BJ (cell line): ENCODE measurements at regions not wholly inside any gene's neighbourhood (a gene's known extent, or its start where the extent isn't known, plus 50 kb on each side); places are given as distances from the start of the nearest gene placed in this dataset.

Source experiments
- CTCF ChIA-PET: fragments of 350-600 bp; formaldehyde crosslinking; extraction: SDS; loops from one replicate; lab custom pipeline; 2021; ENCODE audit warnings: antibody characterized with exemption, inconsistent platforms; lab: Yijun Ruan, JAX
- POLR2A ChIA-PET: fragments of 300-600 bp; sonication (Branson Sonifier 250); formaldehyde crosslinking; extraction: SDS; loops from one replicate; lab custom pipeline; 2021; ENCODE audit warnings: antibody characterized with exemption; lab: Charles Lee
- DNase-seq: peaks from one replicate; pipeline ENCODE4 v3.0.0-alpha.2; 2011; ENCODE audit warnings: low read depth
- H3K27me3 ChIP-seq: 2 replicates; pipeline ENCODE4 v1.6.0; 2011; ENCODE audit warnings: low read length; ENCODE audit not compliant: control insufficient read depth, insufficient read depth
- H3K36me3 ChIP-seq: 2 replicates; pipeline ENCODE4 v1.5.1; 2011; ENCODE audit warnings: low read length; ENCODE audit not compliant: control insufficient read depth, insufficient read depth
- H3K4me3 ChIP-seq: 2 replicates; pipeline ENCODE4 v1.5.1; 2011; ENCODE audit warnings: low read depth, mild to moderate bottlenecking, control low read depth, low read length
- TF ChIP-seq, protein P1 (sequence below): IDR thresholded peaks from 2 replicates; pipeline ENCODE4 v1.5.1; 2011; ENCODE audit warnings: low read depth, mild to moderate bottlenecking, control low read depth, inconsistent platforms, low read length, moderate library complexity; ENCODE audit not compliant: insufficient read depth

DNA sequence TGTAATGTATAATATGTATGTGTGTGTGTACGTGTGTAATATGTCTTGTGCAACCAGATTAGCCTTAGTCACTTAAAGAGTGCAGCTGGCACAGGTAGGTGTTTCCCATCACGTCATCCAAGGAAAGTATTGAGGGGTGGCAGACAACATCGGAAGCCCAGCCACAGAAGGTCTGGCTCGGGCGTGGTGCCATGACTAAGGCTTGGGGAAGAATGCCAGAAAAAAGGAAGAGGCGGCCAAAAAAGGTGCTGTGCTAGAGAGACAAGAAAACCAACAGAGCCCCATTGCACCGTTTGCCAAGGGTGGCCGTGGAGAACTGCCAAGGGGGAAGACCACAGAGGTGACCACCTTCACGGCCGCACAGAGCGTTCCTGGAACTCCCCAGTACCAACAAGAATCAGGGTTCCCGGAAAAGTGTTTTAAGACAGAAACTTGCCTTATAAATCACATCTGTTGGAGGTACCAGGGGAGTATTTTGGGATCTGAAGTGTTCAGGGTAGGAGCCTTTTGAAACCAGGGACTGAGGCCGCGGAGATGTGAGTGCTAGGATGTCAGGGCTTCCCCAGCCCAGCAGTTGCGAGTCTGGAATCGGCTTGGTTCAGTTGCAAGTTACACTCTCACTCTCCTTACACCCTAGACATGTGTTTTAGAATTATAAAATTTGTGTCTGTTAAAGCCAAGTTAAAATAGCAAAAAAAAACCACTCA lies 131.2 kb upstream of the DYRK2 start:
- Histone ChIP-seq H3K27me3 (no peaks in the 10 kb centered on the region; the same call in 1 of the 2 replicates), H3K4me3 (no peak overlapping the region), H3K36me3 (no peaks in the 10 kb centered on the region)
- TF ChIP-seq, protein P1, sequence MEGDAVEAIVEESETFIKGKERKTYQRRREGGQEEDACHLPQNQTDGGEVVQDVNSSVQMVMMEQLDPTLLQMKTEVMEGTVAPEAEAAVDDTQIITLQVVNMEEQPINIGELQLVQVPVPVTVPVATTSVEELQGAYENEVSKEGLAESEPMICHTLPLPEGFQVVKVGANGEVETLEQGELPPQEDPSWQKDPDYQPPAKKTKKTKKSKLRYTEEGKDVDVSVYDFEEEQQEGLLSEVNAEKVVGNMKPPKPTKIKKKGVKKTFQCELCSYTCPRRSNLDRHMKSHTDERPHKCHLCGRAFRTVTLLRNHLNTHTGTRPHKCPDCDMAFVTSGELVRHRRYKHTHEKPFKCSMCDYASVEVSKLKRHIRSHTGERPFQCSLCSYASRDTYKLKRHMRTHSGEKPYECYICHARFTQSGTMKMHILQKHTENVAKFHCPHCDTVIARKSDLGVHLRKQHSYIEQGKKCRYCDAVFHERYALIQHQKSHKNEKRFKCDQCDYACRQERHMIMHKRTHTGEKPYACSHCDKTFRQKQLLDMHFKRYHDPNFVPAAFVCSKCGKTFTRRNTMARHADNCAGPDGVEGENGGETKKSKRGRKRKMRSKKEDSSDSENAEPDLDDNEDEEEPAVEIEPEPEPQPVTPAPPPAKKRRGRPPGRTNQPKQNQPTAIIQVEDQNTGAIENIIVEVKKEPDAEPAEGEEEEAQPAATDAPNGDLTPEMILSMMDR = no peak
- ChIA-PET CTCF (no interaction called here), POLR2A (no interaction called here)
- DNase-seq = no peak

- ChIA-PET CTCF (interaction anchor here (1.1 kb wide), 1 partner anchor 86 kb away, joined by 3 read pairs; no protein-coding TSS in a partner anchor), POLR2A (no interaction called here)
- TF ChIP-seq, protein P1 = no peak
- Histone ChIP-seq H3K4me3 (no peak overlapping the region), H3K27me3 (no peaks in the 10 kb centered on the region; the same call in 1 of the 2 replicates), H3K36me3 (no peaks in the 10 kb centered on the region)
- no peak for DNase-seq
Observed at GRCh38 chr12:67519484-67520433, 128.8 kb upstream of the DYRK2 start.

GRCh38 chr12:67520606-67521005 lies 127.9 kb upstream of the DYRK2 start:
- no peak overlapping the region for H3K4me3 ChIP-seq
- TF ChIP-seq, protein P1 = no peak
- POLR2A ChIA-PET = no interaction called here
- CTCF ChIA-PET = no interaction called here
- no peak for DNase-seq
- H3K27me3 ChIP-seq = no peaks in the 10 kb centered on the region; the same call in 1 of the 2 replicates
- no peaks in the 10 kb centered on the region for H3K36me3 ChIP-seq

- ChIA-PET CTCF (no interaction called here), POLR2A (no interaction called here)
- TF ChIP-seq, protein P1 = no peak
- Histone ChIP-seq H3K36me3 (no peaks in the 10 kb centered on the region), H3K4me3 (no peak overlapping the region), H3K27me3 (no peaks in the 10 kb centered on the region; the same call in 1 of the 2 replicates)
- no peak for DNase-seq
Observed at GRCh38 chr12:67522222-67522621, 126.3 kb upstream of the DYRK2 start.

- no peak overlapping the region for H3K4me3 ChIP-seq
- no peaks in the 10 kb centered on the region for H3K36me3 ChIP-seq
- no peaks in the 10 kb centered on the region; the same call in 1 of the 2 replicates for H3K27me3 ChIP-seq
- no peak for DNase-seq
- ChIA-PET CTCF (no interaction called here), POLR2A (no interaction called here)
- TF ChIP-seq, protein P1 = no peak
Observed at GRCh38 chr12:67523538-67523937, 125.0 kb upstream of the DYRK2 start.
